HepG2 (cell line): ENCODE measurements at regions not wholly inside any gene's neighbourhood (a gene's known extent, or its start where the extent isn't known, plus 50 kb on each side); places are given as distances from the start of the nearest gene placed in this dataset.

Source experiments
- ATAC-seq: fragments of 200-7000 bp; cut with Tn5 transposase; 3 replicates; pipeline ENCODE4 v1.9.1; 2020; ENCODE audit warnings: mild to moderate bottlenecking, moderate library complexity
- BruUV-seq: library from RNA; stranded (reverse); fragments of 400-500 nt; replicated peaks from 2 replicates; lab custom pipeline; 2021; lab: Mats Ljungman, UMichigan
- CTCF ChIA-PET: fragments of 300-600 bp; formaldehyde crosslinking; extraction: SDS; loops from one replicate; lab custom pipeline; 2021; ENCODE audit warnings: low total read pairs, inconsistent platforms, low intra/inter-chr PET ratio; lab: Yijun Ruan, JAX
- POLR2A ChIA-PET: fragments of 350-600 bp; sonication (Branson Sonifier 250); formaldehyde crosslinking; loops from one replicate; lab custom pipeline; 2020; ENCODE audit warnings: antibody characterized with exemption, inconsistent platforms; lab: Yijun Ruan, JAX
- DNase-seq: peaks from one replicate; pipeline ENCODE4 v3.0.0-alpha.2; 2015; ENCODE audit warnings: low spot score
- FAIRE-seq: peaks from 3 replicates; lab custom pipeline; 2011; peaks lifted over from hg19 to GRCh38; lab: Jason Lieb, UNC
- H2AFZ ChIP-seq: one replicate; pipeline ENCODE4 v1.6.1; 2011; ENCODE audit warnings: low read length, inconsistent platforms
- H3K27ac ChIP-seq: fragments of 300-600 bp; 3 replicates; pipeline ENCODE4 v1.8.0; 2011; ENCODE audit warnings: mixed run types, mild to moderate bottlenecking, mixed read lengths, low read length, inconsistent platforms; ENCODE audit not compliant: insufficient read depth; ENCODE audit errors: extremely low read length
- H3K27me3 ChIP-seq, 2 experiments: fragments of 200-600 bp in 1 of 2; 2 replicates in 1 of 2; 3 replicates in 1 of 2; pipeline versions ENCODE4 v1.6.0 to v1.8.0; 2011; ENCODE audit warnings: low read length in 2 of 2, mild to moderate bottlenecking in 2 of 2, moderate library complexity in 2 of 2, inconsistent platforms in 1 of 2; ENCODE audit not compliant: insufficient read depth in 2 of 2, control insufficient read depth in 1 of 2
- H3K36me3 ChIP-seq, 2 experiments: fragments of 200-600 bp in 1 of 2; replicated peaks in 1 of 2; 2 replicates in 1 of 2; 3 replicates in 1 of 2; pipeline versions ENCODE4 v1.5.1 to v1.8.0; 2011; ENCODE audit warnings: low read length in 2 of 2, inconsistent platforms in 1 of 2; ENCODE audit not compliant: insufficient read depth in 2 of 2, control insufficient read depth in 1 of 2
- H3K4me1 ChIP-seq: 2 replicates; pipeline ENCODE4 v1.5.1; 2012; ENCODE audit warnings: low read length, inconsistent platforms; ENCODE audit not compliant: insufficient read depth
- H3K4me2 ChIP-seq: 2 replicates; pipeline ENCODE4 v1.6.0; 2011; ENCODE audit warnings: low read depth, low read length, inconsistent platforms
- H3K4me3 ChIP-seq, 3 experiments: fragments of 200-600 bp in 1 of 3; sonication (generic), shearing (Covaris generic) in 1 of 3; replicated peaks in 1 of 3; 2 replicates each; pipeline ENCODE4 v1.5.1; 2011 to 2016; ENCODE audit warnings: low read length in 3 of 3, inconsistent platforms in 2 of 3, low read depth in 2 of 3, mild to moderate bottlenecking in 2 of 3, control low read depth in 1 of 3, mixed read lengths in 1 of 3; ENCODE audit not compliant: insufficient read depth in 1 of 3
- H3K79me2 ChIP-seq: one replicate; pipeline ENCODE4 v1.6.1; 2011; ENCODE audit warnings: low read length, inconsistent platforms; ENCODE audit not compliant: insufficient read depth
- H3K9ac ChIP-seq: 2 replicates; pipeline ENCODE4 v1.6.0; 2011; ENCODE audit warnings: mild to moderate bottlenecking, low read depth, low read length, inconsistent platforms; ENCODE audit not compliant: insufficient read depth
- H3K9me3 ChIP-seq: 2 replicates; pipeline ENCODE4 v1.5.1; 2012; ENCODE audit warnings: mild to moderate bottlenecking, low read length
- H4K20me1 ChIP-seq: 2 replicates; pipeline ENCODE4 v1.6.0; 2011; ENCODE audit warnings: inconsistent platforms, mild to moderate bottlenecking, low read length, moderate library complexity; ENCODE audit not compliant: insufficient read depth
- ADNP ChIP-seq: sonication (generic); formaldehyde crosslinking; IDR thresholded peaks from 2 replicates; pipeline ENCODE4 v1.4.0; 2020; ENCODE audit warnings: missing genetic modification reagents
- ASH2L ChIP-seq: fragments of 300-600, 200-600 bp; sonication (generic); IDR thresholded peaks from 2 replicates; pipeline ENCODE4 v1.7.0; 2017; ENCODE audit warnings: low read depth, mild to moderate bottlenecking, moderate library complexity, mixed read lengths, low read length; ENCODE audit not compliant: insufficient read length
- ATRX ChIP-seq: sonication (generic); formaldehyde crosslinking; IDR thresholded peaks from 2 replicates; pipeline ENCODE4 v1.4.0; 2020; ENCODE audit warnings: missing genetic modification reagents, borderline replicate concordance
- EHMT2 ChIP-seq: fragments of 200-600 bp; sonication (generic); IDR thresholded peaks from 2 replicates; pipeline ENCODE4 v1.7.0; 2017; ENCODE audit warnings: antibody characterized with exemption, low read depth, low read length, borderline replicate concordance
- KLF6 ChIP-seq: IDR thresholded peaks from 2 replicates; pipeline ENCODE4 v1.8.0; 2016; ENCODE audit warnings: missing biosample characterization, missing genetic modification reagents
- MED8 ChIP-seq: sonication (generic); formaldehyde crosslinking; IDR thresholded peaks from 2 replicates; pipeline ENCODE4 v1.8.1; 2023; ENCODE audit warnings: mild to moderate bottlenecking, missing genetic modification reagents; ENCODE audit not compliant: insufficient replicate concordance
- NR2C2 ChIP-seq: sonication (generic); formaldehyde crosslinking; IDR thresholded peaks from 2 replicates; pipeline ENCODE4 v1.4.0; 2020; ENCODE audit warnings: missing genetic modification reagents, mild to moderate bottlenecking, moderate library complexity, borderline replicate concordance
- PHF8 ChIP-seq: sonication (generic); formaldehyde crosslinking; IDR thresholded peaks from 2 replicates; pipeline ENCODE4 v1.5.0; 2020; ENCODE audit warnings: missing genetic modification reagents
- TAF15 ChIP-seq: fragments of 200-400 bp; formaldehyde crosslinking; IDR thresholded peaks from one replicate; pipeline ENCODE4 v1.6.1; 2018; ENCODE audit warnings: mild to moderate bottlenecking, low read depth, low read length; ENCODE audit not compliant: poor library complexity, severe bottlenecking
- XRCC5 ChIP-seq: fragments of 200-400 bp; formaldehyde crosslinking; optimal IDR thresholded peaks from 2 replicates; pipeline ENCODE3; 2017; ENCODE audit warnings: mild to moderate bottlenecking, low read length
- ZEB1 ChIP-seq: IDR thresholded peaks from 2 replicates; pipeline ENCODE4 v1.6.1; 2012; ENCODE audit warnings: mild to moderate bottlenecking, low read depth, inconsistent platforms; ENCODE audit not compliant: insufficient replicate concordance
- ZNF317 ChIP-seq: sonication (generic); formaldehyde crosslinking; IDR thresholded peaks from 2 replicates; pipeline ENCODE4 v1.5.0; 2020; ENCODE audit warnings: mild to moderate bottlenecking, missing genetic modification reagents
- WGBS: methylation state at CpG from one replicate; pipeline ENCODE4 v1.1.6; 2017; ENCODE audit warnings: low lambda C conversion rate; 5-methylcytosine and 5-hydroxymethylcytosine counted together
- in situ Hi-C: cut with HindIII; loops from 2 replicates; pipeline ENCODE4 v1.10.0; 2017; ENCODE audit warnings: low pct_unique_long_range_greater_than_20kb; ENCODE audit not compliant: extremely low pct_ligation_motif_present
- intact Hi-C: fragments of 100-400 bp; cut with micrococcal nuclease; formaldehyde crosslinking; loops from one replicate; pipeline ENCODE4 v1.10.0; 2022; ENCODE audit not compliant: unreplicated experiment
- TF ChIP-seq, protein P1 (sequence below): sonication (generic); formaldehyde crosslinking; conservative IDR thresholded peaks from 2 replicates; pipeline ENCODE4 v1.8.0; 2022; ENCODE audit warnings: low read depth, missing genetic modification reagents
- TF ChIP-seq, protein P2 (sequence below), 2 experiments: fragments of 450-650 bp in 1 of 2; sonication (generic) in 1 of 2; formaldehyde crosslinking in 1 of 2; IDR thresholded peaks; 2 replicates each; pipeline versions ENCODE4 v1.6.1 to v1.8.0; 2016 to 2022; ENCODE audit warnings: antibody characterized with exemption in 1 of 2, mild to moderate bottlenecking in 1 of 2, missing genetic modification reagents in 1 of 2

DNA sequence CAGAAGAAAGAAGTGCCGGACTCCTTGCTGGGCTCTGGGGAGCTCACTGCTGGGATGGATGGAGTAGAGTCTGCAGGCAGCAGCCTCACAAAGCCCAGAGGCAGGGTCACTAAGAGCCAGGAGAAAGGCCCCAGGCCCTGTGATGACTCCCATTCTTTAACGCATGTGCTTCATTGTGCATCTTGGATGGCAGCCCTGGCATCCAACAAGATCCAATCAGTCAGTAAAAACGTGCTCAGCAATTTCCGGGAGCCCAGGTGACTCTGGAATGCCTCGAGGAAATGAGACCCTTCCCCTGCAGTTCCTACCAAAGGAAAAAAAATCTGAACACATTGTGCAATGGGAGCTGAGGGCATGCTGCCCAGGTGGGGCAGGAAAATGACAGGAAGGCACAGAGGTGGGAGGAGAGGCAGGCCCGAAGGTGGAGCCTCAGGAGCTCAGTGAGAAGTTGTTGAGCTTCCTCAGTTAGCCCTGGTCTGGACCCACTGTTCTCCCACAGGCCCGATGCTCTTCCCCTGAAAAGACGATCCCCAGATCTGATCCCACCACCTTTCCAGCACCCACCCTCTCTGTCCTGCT, 60.7 kb upstream of the TMEM72 start:
- DNase-seq, result no peak
- Histone ChIP-seq H3K27ac (no peak overlapping the region), H3K9me3 (no peaks in the 10 kb centered on the region), H4K20me1 (no peaks in the 10 kb centered on the region), H3K27me3 (peaks cover 0 to 3% of the 10 kb centered on the region in 2 experiments; a peak in 2 of 5 replicates), H3K9ac (no peak overlapping the region), H3K4me1 (no peaks in the 10 kb centered on the region), H2AFZ (no peak overlapping the region), H3K36me3 (no peaks in the 10 kb centered on the region), H3K4me2 (no peak overlapping the region), H3K79me2 (no peaks in the 10 kb centered on the region), H3K4me3 (no peak overlapping the region)
- intact Hi-C loops (no loop called here), in situ Hi-C loops (no loop called here)
- FAIRE-seq, result no peak
- BruUV-seq, result no TSS peak
- ATAC-seq, result no peak
- 24% methylated on average over 7 of the region's 8 CpGs for WGBS
- no peak for TF ChIP-seq ASH2L
- TF ChIP-seq NR2C2, result no peak
- no peak for TF ChIP-seq ZNF317 (CRISPR knock-in tag)
- no peak for TF ChIP-seq TAF15
- TF ChIP-seq PHF8, result no peak
- TF ChIP-seq, protein P1, sequence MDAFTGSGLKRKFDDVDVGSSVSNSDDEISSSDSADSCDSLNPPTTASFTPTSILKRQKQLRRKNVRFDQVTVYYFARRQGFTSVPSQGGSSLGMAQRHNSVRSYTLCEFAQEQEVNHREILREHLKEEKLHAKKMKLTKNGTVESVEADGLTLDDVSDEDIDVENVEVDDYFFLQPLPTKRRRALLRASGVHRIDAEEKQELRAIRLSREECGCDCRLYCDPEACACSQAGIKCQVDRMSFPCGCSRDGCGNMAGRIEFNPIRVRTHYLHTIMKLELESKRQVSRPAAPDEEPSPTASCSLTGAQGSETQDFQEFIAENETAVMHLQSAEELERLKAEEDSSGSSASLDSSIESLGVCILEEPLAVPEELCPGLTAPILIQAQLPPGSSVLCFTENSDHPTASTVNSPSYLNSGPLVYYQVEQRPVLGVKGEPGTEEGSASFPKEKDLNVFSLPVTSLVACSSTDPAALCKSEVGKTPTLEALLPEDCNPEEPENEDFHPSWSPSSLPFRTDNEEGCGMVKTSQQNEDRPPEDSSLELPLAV, result no peak
- TF ChIP-seq ATRX (CRISPR knock-in tag), result no peak
- TF ChIP-seq MED8, result no peak
- no peak for TF ChIP-seq XRCC5
- TF ChIP-seq EHMT2, result no peak
- no peak for TF ChIP-seq KLF6 (CRISPR knock-in tag)
- no peak for TF ChIP-seq ZEB1
- no peak for TF ChIP-seq ADNP (CRISPR knock-in tag)
- TF ChIP-seq, protein P2, sequence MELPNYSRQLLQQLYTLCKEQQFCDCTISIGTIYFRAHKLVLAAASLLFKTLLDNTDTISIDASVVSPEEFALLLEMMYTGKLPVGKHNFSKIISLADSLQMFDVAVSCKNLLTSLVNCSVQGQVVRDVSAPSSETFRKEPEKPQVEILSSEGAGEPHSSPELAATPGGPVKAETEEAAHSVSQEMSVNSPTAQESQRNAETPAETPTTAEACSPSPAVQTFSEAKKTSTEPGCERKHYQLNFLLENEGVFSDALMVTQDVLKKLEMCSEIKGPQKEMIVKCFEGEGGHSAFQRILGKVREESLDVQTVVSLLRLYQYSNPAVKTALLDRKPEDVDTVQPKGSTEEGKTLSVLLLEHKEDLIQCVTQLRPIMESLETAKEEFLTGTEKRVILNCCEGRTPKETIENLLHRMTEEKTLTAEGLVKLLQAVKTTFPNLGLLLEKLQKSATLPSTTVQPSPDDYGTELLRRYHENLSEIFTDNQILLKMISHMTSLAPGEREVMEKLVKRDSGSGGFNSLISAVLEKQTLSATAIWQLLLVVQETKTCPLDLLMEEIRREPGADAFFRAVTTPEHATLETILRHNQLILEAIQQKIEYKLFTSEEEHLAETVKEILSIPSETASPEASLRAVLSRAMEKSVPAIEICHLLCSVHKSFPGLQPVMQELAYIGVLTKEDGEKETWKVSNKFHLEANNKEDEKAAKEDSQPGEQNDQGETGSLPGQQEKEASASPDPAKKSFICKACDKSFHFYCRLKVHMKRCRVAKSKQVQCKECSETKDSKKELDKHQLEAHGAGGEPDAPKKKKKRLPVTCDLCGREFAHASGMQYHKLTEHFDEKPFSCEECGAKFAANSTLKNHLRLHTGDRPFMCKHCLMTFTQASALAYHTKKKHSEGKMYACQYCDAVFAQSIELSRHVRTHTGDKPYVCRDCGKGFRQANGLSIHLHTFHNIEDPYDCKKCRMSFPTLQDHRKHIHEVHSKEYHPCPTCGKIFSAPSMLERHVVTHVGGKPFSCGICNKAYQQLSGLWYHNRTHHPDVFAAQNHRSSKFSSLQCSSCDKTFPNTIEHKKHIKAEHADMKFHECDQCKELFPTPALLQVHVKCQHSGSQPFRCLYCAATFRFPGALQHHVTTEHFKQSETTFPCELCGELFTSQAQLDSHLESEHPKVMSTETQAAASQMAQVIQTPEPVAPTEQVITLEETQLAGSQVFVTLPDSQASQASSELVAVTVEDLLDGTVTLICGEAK (IDR thresholded peaks at IDR 0.05), result no peak
- TF ChIP-seq, protein P2 (CRISPR knock-in tag; IDR thresholded peaks at IDR 0.05), result no peak
- CTCF ChIA-PET, result no interaction called here
- POLR2A ChIA-PET, result no interaction called here
